ENCODE measurements at regions not wholly inside any gene's neighbourhood (a gene's known extent, or its start where the extent isn't known, plus 50 kb on each side); places are given as distances from the start of the nearest gene placed in this dataset.

- peak; percentile 54 for DNase-seq
Observed at GRCh38 chr5:23367874-23368273, 139.5 kb upstream of the PRDM9 start.

GRCh38 chr5:23353286-23353685, 154.1 kb upstream of the PRDM9 start:
- DNase-seq: no peak

DNA sequence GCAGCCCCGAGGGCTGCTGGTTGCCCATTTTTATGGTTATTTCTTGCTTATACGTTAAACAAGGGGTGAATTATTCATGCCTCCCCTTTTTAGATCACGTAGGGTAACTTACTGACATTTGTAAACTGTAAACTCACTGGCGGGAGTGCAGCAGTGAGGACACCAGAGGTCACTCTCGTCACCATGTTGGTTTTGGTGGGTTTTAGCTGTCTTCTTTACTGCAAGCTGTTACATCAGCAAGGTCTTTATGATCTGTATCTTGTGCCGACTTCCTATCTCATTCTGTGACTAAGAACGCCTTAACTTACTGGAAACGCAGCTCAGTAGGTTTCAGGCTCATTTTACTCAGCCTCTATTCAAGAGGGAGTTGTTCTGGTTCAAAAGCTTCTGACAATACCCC, 155.0 kb upstream of the PRDM9 start:
- DNase-seq: peak; percentile 72

DNA sequence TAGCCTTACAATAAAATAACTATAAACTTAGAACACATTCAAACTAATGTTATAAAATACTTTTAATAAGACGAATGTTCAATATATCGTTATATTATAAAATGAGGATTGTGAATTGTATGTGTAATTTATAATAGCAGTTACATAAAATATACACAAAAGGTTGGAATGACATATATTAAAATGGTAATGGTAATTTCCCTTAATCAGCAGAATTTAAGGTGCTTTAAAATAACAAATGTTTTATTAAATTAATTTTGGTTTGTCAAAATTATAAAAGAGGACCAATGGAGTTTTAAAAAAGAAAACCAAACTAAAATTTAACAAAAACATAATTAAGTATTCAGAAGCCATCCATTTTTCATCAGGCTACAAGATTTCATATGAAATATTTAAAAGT, 164.3 kb upstream of the PRDM9 start:
- no peak for DNase-seq

DNA sequence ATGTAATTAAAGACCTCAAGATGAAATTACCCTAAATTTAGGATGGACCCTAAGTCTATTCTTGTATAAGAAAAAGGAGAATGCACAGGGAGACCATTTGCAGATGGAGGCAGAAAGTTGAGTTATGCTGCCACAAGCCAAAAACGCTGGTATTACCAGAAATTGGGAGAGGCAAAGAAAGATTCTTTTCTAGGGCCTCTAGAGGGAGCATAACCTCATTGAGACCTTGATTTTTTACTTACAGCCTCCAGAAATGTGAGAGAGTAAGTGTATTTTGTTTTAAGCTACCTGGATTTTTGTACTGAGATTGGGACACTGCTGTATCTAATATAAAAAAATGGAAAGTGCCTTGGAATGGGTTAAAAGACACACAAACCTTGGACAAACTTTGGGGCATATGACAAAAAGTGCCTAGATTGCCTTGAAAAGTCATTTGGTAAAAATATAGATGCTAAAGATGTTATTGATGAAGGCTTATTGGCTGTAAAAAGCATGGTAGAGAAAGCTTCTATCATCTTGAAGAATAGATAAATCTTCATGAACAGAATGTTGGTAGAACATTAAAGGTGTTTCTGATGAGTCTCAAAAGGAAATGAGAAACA, 174.7 kb upstream of the PRDM9 start:
- DNase-seq: peak; percentile 77

DNA sequence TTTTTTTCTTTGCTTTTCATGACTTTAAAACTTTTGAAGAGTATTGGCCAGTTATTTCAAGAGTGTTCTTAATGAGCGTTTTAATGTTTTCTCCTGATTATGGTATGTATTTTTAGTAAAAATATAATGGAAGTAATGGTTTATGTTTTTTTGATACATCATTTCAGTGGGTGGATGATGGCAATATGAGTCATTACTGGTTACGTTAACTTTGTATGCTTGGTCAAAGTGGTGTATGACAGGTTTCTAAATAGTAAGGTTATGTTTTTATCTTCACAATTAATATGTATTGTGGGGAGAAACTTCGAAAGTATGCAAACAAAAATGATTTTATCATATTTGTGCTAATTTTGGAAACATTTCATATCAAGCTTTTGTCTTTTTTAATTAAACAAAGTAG, 176.7 kb upstream of the PRDM9 start:
- no peak for DNase-seq

GRCh38 chr5:23319901-23320300, 187.5 kb upstream of the PRDM9 start:
- no peak for DNase-seq

DNA sequence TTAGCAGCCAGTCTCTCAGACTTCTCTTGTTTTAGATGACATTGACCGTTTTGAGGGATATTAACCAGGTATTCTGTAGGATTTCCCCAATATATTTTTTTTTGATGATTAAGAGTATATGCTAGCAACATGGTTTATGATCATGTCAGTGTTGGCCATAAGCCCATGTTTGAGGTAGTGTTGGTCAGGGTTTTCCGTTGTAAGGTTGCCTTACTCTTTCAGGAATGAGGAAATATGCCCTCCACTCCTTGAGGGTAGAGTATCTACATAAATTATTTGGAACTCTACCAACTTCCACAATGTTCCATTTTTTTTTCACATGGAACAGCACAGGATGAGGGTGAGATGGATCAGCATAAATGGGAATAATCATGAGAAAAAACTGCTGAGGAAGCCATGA, 188.4 kb upstream of the PRDM9 start:
- DNase-seq: no peak

DNA sequence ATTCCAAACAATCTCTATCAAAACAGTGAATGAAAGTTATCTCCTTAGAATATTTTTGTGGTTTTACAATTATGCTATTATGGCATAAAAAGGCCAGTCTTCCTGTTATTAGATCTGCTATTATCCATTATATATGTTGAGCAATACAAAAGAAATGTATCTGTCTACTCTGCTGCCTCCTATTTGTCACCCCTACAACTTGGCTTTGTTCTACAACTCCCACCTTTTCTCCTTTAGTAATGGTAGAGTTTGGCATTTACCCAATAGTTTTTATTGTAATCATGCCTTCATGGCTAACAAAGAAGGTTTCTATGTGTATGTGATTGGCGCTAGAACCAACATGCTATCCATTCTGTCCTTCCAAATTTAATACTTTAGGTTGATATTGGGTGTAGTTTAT, 189.2 kb upstream of the PRDM9 start:
- DNase-seq: no peak

DNA sequence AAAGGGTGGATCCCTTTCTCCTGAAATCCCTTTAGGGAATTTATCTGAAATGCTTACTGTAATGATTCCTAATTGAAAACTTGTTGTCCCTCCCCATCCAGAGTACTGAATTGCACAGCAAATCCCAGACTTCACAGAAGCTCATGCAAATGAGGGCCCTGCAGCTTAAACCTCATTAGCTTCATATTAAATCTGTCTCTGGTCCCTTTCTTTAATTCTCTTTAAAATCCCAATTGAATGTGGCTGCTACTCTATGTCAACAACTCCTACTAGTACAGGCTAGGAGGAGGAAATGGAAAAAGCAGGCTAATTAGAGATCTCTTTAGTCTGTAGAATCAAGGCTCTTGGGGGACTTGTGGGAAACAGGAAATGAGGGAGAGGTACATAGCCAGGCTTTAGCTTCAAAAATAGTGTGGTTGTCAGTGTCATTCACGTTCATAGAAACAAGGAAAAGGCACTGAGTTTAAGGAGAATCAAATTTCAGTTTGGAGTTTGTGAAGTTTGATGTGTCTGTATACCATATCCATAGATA, 191.3 kb upstream of the PRDM9 start:
- peak; percentile 69 for DNase-seq

GRCh38 chr5:23314827-23315226, 192.6 kb upstream of the PRDM9 start:
- no peak for DNase-seq

DNA sequence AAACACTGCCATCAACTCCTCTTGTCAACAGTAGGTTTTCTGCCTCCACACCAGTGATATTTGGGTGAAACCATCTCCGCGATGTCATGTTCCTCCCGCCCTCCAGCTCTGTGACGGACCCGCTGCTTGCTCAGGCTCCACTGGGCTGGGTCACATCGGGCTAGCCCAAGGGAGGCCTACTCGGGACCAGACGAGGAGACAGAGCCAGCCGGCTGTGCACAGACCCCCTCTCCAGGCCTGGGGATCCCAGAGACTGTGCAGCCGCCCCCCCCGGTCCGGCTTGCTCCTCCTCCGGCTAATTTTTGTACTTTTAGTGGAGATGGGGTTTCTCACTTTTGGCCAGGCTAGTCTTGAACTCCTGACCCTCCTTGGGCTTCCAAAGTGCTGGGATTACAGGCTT, 202.4 kb upstream of the PRDM9 start:
- DNase-seq: no peak

DNA sequence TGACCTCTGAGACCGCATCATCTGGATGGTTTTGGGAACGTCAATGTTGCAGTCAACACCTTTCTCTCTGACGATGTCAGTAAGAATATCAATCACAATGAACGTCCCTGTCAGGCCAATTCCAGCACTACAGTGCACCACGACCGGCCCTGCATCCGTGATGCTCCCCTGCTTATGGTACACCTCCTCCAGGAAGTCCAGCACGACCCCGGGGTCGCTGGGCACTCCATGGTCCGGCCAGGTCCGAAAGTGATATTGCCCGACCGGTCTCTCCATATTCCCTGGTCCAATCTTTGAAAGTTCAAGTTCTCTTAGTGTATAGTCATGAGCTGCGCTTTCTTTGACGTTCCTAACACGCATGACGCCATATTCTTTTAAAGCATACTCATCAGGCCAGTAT, 203.6 kb upstream of the PRDM9 start:
- no peak for DNase-seq

GRCh38 chr5:23303435-23303834, 204.0 kb upstream of the PRDM9 start:
- DNase-seq: no peak

DNA sequence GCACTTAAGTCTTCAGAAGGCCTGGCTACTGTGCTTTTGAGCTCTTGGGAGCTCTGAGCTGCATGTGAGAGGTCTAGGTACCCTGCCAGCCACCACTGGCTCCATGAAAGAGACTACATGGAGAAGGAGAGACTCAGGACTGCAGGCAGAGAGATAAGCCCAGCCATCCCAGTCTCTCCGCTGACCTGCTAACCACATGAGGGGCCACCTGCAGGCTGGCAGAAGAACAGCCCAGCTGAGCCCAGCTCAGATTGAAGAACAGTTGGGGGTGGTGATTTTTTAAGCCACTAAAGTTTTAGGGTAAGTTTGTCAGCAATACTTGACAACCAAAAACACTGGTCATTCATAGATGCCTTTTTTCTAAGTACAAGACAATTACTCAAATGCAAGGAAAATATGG, 205.0 kb upstream of the PRDM9 start:
- no peak for DNase-seq

DNA sequence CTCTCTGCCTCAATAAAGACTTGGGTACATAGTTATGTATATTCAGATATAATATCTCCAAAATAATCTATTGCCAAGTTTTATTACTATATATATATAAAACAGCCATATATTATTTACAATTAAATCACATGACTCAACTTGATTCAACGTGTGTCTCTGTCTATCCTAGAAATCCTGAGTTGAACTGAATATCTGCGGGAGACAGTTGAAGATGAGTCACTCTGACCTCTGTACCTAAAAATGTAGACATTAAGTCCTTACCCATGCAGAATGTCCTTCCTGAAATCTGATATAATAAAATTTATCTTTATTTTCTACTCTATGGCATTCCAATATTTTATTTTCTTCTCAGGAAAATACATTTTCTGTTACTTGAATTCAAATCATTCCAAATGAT, 218.2 kb upstream of the PRDM9 start:
- DNase-seq: peak; percentile 8

DNA sequence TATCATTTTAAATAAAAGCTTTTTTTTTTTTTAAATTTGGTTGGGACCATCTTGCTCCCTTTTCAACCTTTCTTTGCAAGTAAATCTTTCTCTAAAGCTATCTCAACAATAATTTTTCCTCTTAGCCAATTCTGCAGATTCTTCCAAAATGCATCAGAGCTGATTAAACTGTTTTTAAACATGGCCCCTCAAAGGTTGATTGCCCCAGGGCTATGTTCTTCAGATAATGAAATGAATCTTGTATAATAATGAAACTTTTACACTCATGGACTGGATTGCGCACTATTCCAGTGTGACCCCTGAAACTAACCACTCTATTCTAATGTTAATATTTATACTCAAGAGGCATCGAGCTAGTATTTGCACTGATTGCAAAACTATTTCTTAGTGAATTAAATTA, 222.8 kb upstream of the PRDM9 start:
- DNase-seq: no peak

DNA sequence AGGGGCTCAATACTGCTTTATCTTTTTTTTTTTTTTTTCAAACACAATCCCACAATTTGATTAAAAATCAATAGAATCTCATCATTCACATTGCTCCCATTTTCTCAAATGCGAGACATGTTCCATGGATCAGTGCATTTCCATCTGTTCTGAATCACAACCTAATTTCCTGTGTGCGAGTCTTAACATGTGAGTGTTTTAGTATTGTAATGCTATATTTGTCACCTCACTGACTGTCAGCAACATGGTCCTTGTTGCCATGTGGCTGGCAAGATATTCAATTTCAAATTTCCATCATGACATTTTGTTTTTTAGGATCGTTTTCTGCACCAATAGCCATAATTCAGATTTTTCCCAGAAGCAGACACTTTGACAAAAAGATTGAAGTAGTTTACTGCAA, 233.2 kb upstream of the PRDM9 start:
- DNase-seq: peak; percentile 56

GRCh38 chr5:23269981-23270380, 237.4 kb upstream of the PRDM9 start:
- DNase-seq: peak; percentile 52

- DNase-seq: peak; percentile 95
Observed at GRCh38 chr5:23268136-23268535, 239.3 kb upstream of the PRDM9 start.

DNA sequence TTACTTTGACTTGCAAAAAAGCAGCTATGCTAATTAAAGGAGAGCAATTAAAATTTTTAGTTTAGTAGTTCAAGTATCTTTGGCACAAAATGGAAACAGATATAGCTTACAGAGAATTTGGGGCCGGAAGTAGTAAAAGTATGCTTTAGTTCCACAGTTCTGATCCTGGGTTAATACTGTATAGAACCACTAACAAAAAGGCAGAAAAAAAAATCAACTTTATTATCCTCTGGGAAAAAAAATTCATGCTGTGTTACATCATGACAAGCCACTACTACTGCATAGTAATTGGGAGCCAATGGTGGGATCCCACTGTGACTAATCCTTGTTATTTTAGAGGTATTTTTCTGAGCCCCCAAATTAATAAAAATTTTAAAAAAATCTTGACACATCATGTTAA, 246.8 kb upstream of the PRDM9 start:
- DNase-seq: no peak

GRCh38 chr5:23257656-23258055, 249.8 kb upstream of the PRDM9 start:
- DNase-seq: peak; percentile 38

DNA sequence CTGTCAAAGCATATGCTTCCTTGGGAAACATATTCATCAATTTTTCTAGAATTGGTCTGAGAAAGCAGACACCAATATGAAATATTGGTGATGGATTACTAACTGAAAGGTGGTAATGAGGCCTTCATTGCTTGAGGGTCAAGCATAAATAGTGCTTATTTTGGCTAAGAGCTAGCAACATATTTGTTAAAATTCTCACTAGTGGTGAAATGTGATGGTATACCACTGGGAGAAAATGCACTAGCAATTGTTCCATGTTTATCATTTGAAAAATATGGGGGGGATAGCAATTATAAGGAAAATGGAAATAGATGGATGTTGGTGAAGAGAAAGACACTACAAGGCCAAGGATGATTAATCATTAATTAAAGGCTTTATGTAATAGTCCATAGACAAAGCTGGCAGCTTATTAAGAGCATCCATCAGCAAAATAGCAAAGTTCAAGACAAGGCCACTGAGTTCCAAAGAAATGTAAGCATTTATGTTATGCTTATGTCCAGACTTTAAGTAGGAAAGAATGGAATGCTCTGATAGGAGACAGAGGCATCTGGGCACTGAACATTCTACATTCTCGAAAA, 253.7 kb upstream of the PRDM9 start:
- DNase-seq: no peak

GRCh38 chr5:23242891-23243290, 264.5 kb upstream of the PRDM9 start:
- DNase-seq: no peak

GRCh38 chr5:23235246-23235645, 272.2 kb upstream of the PRDM9 start:
- no peak for DNase-seq

All from NCI-H69 (cell line).